ENCODE measurements at regions not wholly inside any gene's neighbourhood (a gene's known extent, or its start where the extent isn't known, plus 50 kb on each side); places are given as distances from the start of the nearest gene placed in this dataset.

- TF ChIP-seq PREB (CRISPR knock-in tag; IDR thresholded peaks at IDR 0.05) (no peak), SMC3 (conservative IDR thresholded peaks at IDR 0.05; ENCODE audit: insufficient read depth, low read depth, low read length) (no peak), FOXA1 (IDR thresholded peaks at IDR 0.05; ENCODE audit: borderline replicate concordance) (no peak), ZBTB33 (CRISPR knock-in tag; IDR thresholded peaks at IDR 0.05) (no peak), ZNF165 (CRISPR knock-in tag; IDR thresholded peaks at IDR 0.05; ENCODE audit: borderline replicate concordance) (no peak), ZNF766 (CRISPR knock-in tag; conservative IDR thresholded peaks at IDR 0.05) (no peak), ZNF12 (CRISPR knock-in tag; IDR thresholded peaks at IDR 0.05) (no peak)
Observed at GRCh38 chr10:4443419-4443818, 382.6 kb upstream of the AKR1E2 start (continued).

GRCh38 chr10:4442296-4442695, 383.7 kb upstream of the AKR1E2 start:
- Histone ChIP-seq H3K4me2 (ENCODE audit: insufficient read depth, low read length) (no peak overlapping the region), H4K20me1 (replicated peaks; ENCODE audit: control insufficient read depth, insufficient read depth, low read length) (no peaks in the 10 kb centered on the region), H3K79me2 (ENCODE audit: control insufficient read depth, insufficient read depth, low read length) (no peaks in the 10 kb centered on the region), H3K27me3 (ENCODE audit: control insufficient read depth in 2 of 2, insufficient read depth in 2 of 2, low read length in 2 of 2) (peaks cover 0 to 9% of the 10 kb centered on the region in 2 experiments; a peak in 2 of 5 replicates), H3K9me1 (ENCODE audit: control insufficient read depth, insufficient read depth, low read length) (no peaks in the 10 kb centered on the region), H3K4me1 (replicated peaks in 1 of 2; ENCODE audit: control insufficient read depth in 2 of 2, insufficient read depth in 2 of 2, low read length in 2 of 2) (no peaks in the 10 kb centered on the region), H3K9me3 (replicated peaks; ENCODE audit: control insufficient read depth, insufficient read depth, low read depth, low read length) (no peaks in the 10 kb centered on the region), H2AFZ (ENCODE audit: low read depth, low read length) (no peak overlapping the region), H3K4me3 (no peak overlapping the region), H3K9ac (ENCODE audit: insufficient read depth in 1 of 2, low read depth in 2 of 2, low read length in 2 of 2) (no peak overlapping the region), H3K36me3 (ENCODE audit: control insufficient read depth, insufficient read depth, low read length) (no peaks in the 10 kb centered on the region), H3K27ac (ENCODE audit: extremely low read depth, low read depth, low read length) (no peak overlapping the region)
- intact Hi-C loops (cut with micrococcal nuclease) = no loop called here
- POLR2A ChIA-PET = no interaction called here
- 0% methylated on average over 4 of the region's 4 CpGs for WGBS (ENCODE audit: insufficient coverage, low coverage, missing lambda C conversion rate)
- no TSS peak for BruUV-seq (replicated peaks)
- in situ Hi-C loops (cut with MboI) = no loop called here
- CTCF ChIA-PET (ENCODE audit: low intra/inter-chr PET ratio) = no interaction called here
- ATAC-seq = no peak
- DNase-seq (ENCODE audit: extremely low read depth in 1 of 4, low spot score in 3 of 4) = no peak
- no peak for FAIRE-seq
- TF ChIP-seq PHB2 (IDR thresholded peaks at IDR 0.05; ENCODE audit: low read depth) (no peak), TARDBP (IDR thresholded peaks at IDR 0.05) (no peak), XRCC3 (IDR thresholded peaks at IDR 0.05) (no peak), ZBTB49 (CRISPR knock-in tag; IDR thresholded peaks at IDR 0.05; ENCODE audit: borderline replicate concordance) (no peak), E2F3 (CRISPR knock-in tag; IDR thresholded peaks at IDR 0.05) (no peak), ZFX (CRISPR knock-in tag; IDR thresholded peaks at IDR 0.05) (no peak), ZC3H8 (IDR thresholded peaks at IDR 0.05) (no peak), EP400 (IDR thresholded peaks at IDR 0.05) (no peak), ZNF311 (CRISPR knock-in tag; IDR thresholded peaks at IDR 0.05) (no peak), ZFP1 (CRISPR knock-in tag; IDR thresholded peaks at IDR 0.05) (no peak), ZBTB33 (CRISPR knock-in tag; IDR thresholded peaks at IDR 0.05) (no peak)

Measured in K562 (cell line).